Retinal pigment epithelial cell (primary cell): ENCODE measurements at regions not wholly inside any gene's neighbourhood (a gene's known extent, or its start where the extent isn't known, plus 50 kb on each side); places are given as distances from the start of the nearest gene placed in this dataset.

ENCODE experiments used
- DNase-seq: peaks from one replicate; pipeline ENCODE4 v3.0.0-alpha.2; 2010; ENCODE audit warnings: low read depth
- H3K4me3 ChIP-seq: 2 replicates; pipeline ENCODE4 v1.5.1; 2011; ENCODE audit warnings: mild to moderate bottlenecking, low read length, control low read depth, moderate library complexity
- CTCF ChIP-seq: conservative IDR thresholded peaks from 2 replicates; pipeline ENCODE4 v1.5.1; 2011; ENCODE audit warnings: low read depth, low read length, control low read depth, inconsistent platforms

- TF ChIP-seq CTCF: no peak
- H3K4me3 ChIP-seq: no peak overlapping the region
- no peak for DNase-seq
Measured at GRCh38 chr3:36603423-36603822, 160.9 kb downstream of the DCLK3 start.

- no peak overlapping the region for H3K4me3 ChIP-seq
- no peak for DNase-seq
- no peak for TF ChIP-seq CTCF
Measured at GRCh38 chr3:36600404-36600803, 163.9 kb downstream of the DCLK3 start.
